A204.1 (cell line): ENCODE measurements at regions not wholly inside any gene's neighbourhood (a gene's known extent, or its start where the extent isn't known, plus 50 kb on each side); places are given as distances from the start of the nearest gene placed in this dataset.

Source experiments
- FAIRE-seq: peaks from 2 replicates; lab custom pipeline; 2012; peaks lifted over from hg19 to GRCh38; lab: Jason Lieb, UNC

DNA sequence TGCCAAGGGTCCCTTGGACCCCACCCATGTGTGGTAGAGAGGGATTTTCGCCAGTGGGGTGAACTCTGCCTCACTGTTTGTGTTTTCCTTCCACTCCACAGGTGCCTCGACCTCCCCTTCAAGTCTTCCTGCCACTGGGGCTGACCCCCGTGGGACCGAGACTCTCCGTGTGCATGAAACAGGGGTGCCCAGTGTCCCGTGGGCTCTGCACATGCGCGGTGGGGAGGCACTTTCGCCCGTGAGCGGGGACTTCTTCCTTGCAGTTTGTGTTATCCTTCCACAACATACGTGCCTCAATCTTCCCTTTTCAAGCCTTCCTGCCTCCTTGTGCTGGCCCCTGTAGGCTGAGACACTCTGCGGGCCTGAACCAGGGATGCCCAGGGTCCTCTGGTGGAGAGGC, 362.4 kb downstream of the ALG10 start:
- FAIRE-seq: no peak

DNA sequence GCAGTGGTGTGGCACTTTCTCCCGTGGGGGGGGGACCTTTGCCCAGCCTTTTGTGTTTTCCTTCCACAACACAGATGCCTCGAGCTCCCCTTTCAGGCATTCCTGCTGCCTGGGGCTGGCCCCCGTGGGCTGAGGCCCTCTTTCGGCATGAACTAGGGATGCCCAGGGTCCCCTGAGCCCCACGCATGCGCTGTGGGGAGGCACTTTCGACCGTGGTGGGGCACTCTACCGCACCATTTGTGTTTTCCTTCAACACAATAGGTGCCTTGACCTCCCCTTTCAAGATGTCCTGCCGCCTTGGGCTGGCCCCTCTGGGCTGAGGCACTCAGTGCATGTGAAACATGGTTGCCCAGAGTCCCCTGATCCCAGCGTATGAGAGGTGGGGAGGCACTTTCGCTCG, 363.7 kb downstream of the ALG10 start:
- no peak for FAIRE-seq

DNA sequence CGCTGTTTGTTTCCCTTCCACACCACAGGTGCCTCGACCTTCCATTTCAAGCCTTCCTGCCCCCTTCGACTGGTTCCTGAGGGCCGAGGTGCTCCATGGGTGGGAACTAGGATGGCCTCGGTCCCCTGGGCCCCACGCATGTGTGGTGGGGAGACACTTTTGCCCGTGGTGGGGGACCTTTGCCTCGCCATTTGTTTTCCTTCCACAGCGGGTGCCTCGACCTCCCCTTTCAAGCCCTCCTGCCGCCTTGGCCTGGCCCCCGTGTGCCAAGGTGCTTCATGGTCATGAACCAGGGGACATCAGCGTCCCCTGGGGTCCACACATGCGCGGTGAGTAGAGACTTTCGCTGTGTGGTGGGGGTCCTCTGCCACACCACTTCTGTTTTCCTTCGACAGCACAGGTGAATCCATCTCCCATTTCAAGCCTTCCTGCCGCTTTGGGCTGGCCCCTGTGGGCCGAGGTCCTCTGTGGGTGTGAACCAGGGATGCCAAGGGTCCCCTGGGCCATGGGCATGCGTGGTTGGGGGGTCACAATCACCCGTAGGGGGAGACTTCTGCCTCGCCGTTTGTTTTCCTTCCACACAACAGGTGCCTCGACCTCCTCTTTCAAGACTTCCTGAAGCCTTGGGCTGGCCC, 364.4 kb downstream of the ALG10 start:
- FAIRE-seq: no peak

DNA sequence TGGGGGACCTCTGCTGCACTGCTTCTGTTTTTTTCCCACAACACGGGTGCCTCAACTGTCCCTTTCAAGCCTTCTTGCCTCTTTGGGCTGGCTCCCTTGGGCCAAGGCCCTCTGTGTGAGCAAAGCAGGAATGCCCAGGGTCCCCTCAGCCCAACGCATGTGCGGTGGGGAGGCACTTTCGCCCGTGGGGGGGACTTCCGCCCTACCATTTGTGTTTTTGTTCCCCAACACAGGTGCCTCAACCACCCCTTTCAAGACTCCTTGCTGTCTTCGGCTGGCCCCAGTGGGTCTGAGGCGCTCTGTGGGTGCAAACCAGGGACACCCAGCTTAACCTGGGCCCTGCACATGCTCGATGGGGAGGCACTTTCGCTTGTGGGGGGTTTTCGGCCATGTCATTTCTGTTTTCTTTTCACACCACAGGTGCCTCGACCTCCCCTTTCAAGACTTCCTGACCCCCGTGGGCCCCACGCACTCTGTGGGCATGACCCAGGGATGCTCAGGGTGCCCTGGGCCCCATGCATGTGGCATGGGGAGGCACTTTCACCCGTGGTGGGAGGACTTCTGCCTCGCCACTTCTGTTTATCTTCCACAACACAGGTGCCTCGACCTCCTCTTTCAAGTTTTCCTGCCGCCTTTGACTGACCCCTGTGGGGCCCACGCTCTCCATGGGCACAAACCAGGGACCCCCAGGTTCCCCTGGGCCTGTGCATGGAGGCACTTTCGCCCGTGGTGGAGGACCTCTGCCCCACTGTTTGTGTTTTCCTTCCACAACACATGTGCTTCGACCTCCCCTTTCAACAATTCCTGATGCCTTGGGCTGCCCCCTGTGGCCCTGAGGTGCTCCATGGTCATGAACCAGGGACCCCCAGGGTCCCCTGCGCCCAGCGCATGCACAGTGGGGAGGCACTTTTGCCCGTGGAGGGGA, 365.7 kb downstream of the ALG10 start:
- FAIRE-seq: no peak

DNA sequence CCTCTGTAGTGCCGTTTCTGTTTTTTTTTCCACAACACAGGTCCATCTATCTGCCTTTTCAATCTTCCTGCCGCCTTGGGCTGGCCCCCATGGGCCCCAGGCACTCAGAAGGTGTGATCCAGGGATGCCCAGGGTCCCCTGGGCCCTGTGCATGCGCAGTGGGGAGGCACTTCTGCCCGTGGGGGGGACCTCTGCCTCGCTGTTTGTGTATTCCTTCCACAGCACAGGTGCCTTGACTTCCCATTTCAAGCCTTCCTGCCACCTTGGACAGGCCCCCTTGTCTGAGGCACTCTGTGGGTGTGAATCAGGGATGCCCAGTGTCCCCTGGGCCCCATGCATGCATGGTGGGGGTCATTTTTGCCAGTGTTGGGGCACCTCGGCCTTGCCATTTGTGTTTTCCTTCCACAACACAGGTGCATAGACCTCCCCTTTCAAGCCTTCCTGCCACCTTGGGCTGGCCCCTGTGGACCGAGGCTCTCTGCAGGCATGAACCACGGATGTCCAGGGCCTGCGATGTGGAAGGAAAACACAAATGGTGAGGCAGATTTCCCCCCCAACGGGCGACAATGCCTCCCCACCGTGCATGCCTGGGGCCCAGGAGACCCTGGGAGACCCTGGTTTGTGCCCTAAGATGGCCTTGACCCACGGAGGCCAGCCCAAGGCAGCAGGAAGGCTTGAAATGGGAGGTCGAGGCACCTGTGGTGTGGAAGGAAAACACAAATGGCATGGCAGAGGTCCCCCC, 366.5 kb downstream of the ALG10 start:
- FAIRE-seq: no peak

DNA sequence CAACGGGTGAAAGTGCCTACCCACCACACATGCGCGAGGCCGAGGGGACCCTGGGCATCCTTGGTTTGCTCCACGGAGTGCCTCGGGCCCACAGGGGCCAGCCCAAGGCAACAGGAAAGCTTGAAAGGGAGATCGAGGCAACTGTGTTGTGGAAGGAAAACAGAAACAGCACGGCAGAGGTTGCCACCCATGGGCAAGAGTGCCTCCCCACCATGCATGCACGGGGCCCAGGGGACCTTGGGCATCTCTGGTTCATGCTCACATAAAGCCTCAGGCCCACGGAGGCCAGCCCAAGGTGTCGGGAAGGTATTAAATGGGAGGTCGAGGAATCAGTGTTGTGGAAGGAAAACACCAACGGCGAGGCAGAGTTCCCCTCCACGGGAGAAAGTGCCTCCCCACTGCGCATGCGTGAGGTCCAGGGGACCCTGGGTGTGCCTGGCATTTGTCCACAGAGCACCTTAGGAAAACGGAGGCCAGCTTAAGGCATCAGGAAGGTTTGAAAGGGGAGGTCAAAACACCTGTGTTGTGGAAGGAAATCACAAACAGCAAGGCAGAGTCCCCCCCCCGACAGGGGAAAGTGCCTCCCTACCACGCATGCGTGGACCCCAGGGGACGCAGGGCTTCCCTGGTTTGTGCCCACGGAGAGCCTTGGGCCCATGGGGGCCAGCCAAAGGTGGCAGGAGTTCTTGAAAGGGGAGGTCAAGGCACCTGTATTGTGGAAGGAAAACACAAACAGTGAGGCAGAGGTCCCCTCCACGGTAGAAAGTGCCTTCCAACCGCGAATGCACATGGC, 367.3 kb downstream of the ALG10 start:
- FAIRE-seq: no peak

DNA sequence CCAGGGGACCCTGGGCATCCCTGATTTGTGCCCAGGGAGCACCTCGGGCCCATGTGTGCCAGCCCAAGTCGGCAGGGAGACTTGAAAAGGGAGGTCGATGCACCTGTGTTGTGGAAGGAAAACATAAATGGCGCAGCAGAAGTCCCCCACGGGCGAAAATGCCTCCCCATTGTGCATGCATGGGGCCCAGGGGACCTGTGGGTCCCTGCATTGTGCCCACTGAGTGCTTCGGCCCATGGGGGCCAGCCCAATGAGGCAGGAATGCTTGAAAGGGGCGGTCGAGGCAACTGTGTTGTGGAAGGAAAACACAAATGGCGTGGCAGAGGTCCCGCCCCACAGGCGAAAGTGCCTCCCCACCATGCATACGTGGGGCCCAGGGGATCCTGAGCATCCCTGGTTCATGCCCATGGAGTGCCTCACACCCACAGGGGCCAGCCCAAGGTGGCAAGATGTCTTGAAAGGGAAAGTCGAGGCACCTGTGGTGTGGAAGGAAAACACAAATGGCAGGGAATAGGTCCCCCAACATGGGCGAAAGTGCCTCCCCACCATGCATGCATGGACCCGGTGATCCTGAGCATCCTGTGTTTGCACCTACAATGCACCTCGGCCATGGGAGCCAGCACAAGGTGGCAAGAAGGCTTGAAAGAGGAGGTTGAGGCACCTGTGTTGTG, 368.0 kb downstream of the ALG10 start:
- FAIRE-seq: no peak

DNA sequence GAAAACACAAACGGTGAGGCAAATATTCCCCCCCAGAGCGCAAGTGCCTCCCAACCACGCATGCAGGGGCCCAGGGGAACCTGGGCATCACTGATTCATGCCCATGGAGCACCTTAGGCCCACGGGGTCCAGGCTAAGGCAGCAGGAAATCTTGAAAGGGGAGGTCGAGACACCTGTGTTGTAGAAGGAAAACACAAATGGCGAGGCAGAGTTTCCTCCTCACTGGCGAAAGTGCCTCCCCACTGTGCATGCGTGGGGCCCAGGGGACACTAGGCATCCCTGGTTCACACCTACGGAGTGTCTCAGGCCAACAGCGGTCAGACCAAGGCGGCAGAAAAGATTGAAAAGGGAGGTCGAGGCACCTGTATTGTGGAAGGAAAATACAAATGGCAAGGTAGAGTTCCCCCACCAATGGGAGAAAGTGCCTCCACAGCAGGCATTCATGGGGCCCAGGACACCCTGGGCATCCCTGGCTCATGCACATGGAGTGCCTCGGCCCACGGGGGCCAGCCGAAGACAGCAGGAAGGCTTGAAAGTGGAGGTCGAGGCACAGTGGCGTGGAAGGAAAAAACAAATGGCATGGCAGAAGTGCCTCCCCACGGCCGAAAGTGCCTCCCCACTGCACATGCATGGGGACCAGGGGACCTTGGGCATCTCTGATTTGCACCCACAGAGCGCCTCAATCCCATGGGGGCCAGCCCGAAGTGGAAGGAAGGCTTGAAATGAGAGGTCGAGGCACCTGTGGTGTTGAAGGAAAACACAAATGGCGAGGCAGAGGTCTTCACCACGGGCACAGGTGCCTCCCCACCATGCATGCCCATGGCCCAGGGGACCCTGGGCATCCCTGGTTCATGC, 368.8 kb downstream of the ALG10 start:
- FAIRE-seq: no peak

DNA sequence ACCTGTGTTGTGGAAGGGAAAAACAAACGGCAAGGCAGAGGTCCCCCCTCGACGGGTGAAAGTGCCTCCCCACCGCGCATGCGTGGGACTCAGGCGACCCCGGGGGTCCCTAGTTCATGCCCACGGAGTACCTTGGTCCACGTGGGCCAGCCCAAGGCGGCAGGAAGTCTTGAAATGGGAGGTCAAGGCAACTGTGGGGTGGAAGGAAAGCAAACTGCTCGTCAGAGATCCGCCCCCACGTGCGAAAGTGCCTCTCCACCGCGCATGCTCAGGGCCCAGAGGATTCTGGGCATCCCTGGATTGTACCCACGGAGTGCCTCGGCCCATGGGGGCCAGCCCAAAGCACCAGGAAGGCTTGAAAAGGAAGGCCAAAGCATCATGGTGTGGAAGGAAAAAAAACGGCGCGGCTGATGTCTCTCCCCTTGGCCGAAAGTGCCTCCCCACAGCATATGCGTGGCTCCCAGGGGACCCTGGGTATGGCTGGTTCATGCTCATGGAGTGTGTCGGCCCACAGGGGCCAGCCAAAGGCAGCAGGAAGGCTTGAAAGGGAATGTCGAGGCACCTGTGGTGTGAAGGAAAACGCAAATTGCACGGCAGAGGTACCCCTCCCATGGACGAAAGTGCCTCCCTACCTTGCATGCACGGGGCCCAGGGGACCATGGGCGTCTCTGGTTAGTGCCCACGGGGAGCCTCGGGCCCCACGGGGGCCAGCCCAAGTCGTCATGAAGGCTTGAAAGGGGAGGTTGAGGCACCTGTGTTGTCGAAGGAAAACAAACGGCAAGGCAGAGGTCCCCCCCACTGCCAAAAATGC, 369.7 kb downstream of the ALG10 start:
- no peak for FAIRE-seq

DNA sequence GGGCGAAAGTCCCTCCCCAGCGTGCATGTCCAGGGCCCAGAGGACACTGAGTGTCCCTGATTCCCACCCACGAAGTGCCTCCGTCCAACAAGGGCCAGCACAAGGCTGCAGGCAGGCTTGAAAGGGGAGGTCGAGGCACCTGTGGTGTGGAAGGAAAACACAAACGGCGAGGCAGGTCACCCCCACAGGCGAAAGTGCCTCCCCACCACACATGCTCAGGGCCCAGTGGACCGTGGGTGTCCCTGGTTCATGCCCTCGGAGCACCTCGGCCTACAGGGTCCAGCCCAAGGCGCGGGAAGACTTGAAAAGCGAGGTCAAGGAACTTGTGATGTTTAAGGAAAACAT, 370.4 kb downstream of the ALG10 start:
- FAIRE-seq: no peak

DNA sequence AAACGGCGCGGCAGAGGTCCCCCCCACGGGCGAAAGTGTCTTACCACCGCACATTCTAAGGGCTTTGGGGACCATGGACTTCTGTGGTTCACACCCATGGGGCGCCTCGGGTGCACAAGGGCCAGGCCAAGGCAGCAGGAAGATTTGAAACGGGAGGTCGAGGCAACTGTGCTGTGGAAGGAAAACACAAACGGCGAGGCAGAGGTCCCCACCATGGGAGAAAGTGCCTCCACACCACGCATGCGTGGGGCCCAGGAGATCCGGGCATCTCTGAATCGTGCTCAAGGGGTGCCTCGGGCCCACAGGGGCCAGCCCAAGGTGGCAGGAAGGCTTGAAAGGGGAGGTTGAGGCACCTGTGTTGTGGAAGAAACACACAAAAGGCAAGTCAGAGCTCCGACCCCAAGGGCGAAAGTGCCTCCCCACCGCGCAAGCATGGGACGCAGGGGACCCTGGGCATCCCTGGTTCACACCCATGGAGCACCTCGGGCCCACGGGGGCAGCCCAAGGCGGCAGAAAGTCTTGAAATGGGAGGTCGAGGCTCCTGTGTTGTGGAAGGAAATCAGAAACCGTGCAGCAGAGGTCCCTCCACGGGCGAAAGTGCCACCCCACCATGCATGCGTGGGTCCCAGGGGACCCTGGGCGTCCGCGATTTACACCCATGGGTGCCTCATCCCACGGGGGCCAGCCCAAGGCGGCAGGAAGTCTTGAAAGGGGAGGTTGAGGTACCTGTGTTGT, 371.0 kb downstream of the ALG10 start:
- no peak for FAIRE-seq

DNA sequence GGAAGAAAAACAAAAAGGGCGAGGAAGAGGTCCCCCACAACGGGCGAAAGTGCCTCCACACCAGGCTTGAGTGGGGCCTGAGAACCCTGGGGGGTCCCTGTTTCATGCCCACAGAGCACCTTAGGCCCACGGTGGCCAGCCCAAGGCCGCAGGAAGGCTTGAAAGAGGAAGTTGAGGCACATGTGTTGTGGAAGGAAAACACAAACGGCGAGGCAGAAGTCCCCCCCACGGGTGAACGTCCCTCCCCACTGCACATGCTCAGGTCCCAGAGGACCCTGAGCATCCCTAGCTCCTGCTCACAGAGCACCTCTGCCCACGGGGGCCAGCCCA, 371.5 kb downstream of the ALG10 start:
- FAIRE-seq: no peak

DNA sequence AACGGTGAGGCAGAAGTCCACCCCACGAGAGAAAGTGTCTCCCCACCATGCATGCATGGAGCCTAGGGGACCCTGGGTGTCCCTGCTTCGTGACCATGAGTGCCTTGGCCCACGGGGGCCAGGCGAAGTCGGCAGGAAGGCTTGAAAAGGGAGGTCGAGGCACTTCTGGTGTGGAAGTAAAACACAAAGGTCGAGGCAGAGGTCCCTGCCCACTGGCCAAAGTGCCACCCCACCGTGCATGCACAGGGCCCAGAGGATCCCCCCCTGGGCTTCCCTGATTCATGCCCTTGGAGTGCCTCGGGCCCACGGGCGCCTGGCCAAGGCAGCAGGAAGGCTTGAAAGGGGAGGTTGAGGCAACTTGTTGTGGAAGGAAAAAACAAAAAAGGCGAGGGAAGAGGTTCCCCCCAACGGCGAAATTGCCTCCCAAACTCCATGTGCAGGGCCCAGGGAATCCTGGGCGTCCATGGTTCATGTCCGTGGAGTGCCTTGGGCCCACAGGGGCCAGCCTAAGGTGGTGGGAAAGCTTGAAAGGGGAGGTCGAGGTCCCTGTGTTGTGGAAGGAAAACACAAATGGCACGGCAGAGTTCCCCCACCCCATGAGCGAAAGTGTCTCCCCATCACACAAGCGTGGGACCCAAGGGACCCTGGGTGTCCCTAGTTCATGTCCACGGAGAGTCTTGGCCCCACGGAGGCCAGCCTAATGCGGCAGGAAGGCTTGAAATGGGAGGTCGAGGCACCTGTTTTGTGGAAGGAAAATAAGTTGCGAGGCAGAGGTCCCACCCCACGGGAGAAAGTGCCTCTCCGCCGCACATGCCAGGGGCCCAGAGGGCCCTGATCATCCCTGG, 372.1 kb downstream of the ALG10 start:
- no peak for FAIRE-seq

DNA sequence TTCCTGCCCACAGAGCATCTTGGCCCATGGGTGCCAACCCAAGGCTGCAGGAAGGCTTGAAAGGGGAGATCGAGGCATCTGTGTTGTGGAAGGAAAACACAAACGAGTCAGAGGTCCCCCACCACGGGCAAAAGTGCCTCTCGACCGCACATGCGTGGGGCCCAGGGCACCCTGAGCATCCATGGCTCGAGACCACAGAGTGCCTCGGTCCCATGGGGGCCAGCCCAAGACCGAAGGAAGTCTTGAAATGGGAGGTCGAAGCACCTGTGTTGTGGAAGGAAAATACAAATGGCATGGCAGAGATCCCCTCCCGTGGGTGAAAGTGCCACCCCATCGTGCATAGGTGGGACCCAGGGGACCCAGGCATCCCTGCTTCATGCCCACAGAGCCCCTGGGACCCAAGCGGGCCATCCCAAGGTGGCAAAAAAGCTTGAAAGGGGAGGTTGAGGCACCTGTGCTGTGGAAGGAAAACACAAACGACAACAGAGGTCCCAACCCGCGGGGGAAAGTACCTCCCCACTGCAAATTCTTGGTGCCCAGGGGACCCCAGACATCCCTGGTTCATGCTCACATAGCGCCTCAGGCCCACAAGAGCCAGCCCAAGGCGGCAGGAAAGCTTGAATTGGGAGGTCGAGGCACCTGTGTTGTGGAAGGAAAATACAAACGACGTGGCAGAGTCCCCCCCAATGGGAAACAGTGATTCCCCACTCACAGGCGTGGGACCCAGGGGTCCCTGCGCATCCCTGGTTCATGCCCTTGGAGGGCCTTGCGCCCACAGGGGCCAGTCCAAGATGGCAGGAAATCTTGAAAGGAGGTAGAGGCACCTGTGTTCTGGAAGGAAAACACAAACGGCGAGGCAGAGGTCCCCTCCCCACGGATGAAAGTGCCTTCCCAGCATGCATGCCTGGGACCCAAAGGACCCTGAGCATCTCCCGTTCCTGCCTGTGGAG, 373.0 kb downstream of the ALG10 start:
- no peak for FAIRE-seq

DNA sequence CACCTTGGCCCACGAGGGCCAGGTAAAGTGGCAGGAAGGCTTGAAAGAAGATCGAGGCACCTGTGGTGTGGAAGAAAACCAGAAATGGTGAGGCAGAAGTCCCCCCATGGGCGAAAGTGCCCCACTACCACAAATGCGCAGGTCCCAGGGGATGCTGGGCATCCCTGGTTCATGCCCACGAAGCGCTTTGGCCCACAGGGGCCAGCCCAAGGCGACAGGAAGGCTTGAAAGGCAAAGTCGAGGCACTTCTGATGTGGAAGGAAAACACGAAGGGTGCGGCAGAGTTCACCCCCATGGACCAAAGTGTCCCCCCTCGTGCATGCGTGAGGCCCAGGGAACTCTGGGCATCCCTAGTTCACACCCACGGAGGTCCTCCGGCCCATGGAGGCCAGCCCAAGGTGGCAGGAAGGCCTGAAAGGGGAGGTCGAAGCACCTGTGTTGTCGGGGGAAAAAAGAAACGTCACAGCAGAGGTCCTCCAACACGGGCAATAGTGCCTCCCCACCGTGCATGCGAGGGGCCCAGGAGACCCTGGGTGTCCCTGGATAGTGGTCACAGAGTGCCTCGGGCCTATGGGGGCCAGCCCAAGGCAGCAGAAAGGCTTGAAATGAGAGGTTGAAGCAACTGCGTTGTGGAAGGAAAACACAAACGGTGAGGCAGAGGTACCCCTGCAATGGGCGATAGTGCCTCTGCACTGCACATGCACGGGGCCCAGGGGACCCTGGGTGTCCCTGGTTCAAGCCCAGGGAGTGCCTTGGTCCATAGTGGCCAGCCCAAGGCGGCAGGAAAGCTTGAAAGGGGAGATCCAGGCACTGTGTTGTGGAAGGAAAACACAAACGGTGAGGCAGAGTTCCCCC, 373.9 kb downstream of the ALG10 start:
- FAIRE-seq: no peak

DNA sequence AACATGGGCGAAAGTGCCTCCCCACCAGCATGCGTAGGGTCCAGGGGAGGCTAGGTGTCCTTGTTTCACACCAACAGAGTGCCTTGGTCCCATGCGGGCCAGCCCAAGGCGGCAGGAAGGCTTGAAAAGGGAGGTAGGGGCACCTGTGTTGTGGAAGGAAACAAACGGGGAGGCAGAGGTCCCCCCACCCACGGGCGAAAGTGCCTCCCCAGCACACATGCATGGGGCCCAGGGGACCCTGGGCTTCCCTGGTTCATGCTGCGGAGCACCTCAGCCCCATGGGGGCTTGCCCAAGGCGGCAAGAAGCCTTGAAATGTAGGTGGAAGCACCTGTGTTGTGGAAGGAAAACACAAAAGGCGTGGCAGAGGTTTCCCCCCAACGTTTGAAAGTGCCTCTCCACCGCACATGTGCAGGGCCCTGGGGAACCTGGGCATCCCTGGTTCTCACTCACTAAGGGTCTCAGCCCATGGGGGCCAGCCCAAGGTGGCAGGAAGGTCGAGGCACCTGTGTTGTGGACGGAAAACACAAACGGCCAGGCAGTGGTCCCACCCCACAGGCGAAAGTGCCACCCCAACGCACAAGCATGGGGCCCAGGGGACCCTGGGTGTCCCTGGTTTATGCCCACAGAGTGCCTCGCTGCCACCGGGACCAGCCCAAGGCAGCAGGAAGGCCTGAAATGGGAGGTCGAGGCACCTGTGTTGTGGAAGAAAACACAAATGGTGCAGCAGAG, 374.7 kb downstream of the ALG10 start:
- FAIRE-seq: no peak
